ENCODE measurements at regions not wholly inside any gene's neighbourhood (a gene's known extent, or its start where the extent isn't known, plus 50 kb on each side); places are given as distances from the start of the nearest gene placed in this dataset.

- Histone ChIP-seq H2AK5ac (ENCODE audit: low read length) (no peak overlapping the region), H3K79me1 (ENCODE audit: low read length) (no peaks in the 10 kb centered on the region), H2BK120ac (ENCODE audit: insufficient read depth, low read length, poor library complexity) (no peak overlapping the region)
Observed at GRCh38 chr12:61369241-61369910, 890.8 kb upstream of the USP15 start.

GRCh38 chr12:61384511-61384910 is 875.7 kb upstream of the USP15 start:
- H3K23ac ChIP-seq (ENCODE audit: low read length) = no peak overlapping the region

More at GRCh38 chr12:61369241-61369910, 890.8 kb upstream of the USP15 start:
- H3K9ac ChIP-seq (ENCODE audit: low read length) = no peak overlapping the region
- H3K23ac ChIP-seq (ENCODE audit: low read length) = no peak overlapping the region
- no peaks in the 10 kb centered on the region for H3K27me3 ChIP-seq (ENCODE audit: insufficient read depth, low read length)
- no peak overlapping the region for H3K27ac ChIP-seq (ENCODE audit: low read depth, low read length)
- H2BK12ac ChIP-seq (ENCODE audit: low read length) = no peak overlapping the region
- no peak for DNase-seq
- H4K8ac ChIP-seq (ENCODE audit: low read depth, low read length) = no peak overlapping the region
- H3K18ac ChIP-seq (ENCODE audit: low read length) = no peak overlapping the region
- H4K91ac ChIP-seq (ENCODE audit: low read depth, low read length) = no peak overlapping the region
- no peaks in the 10 kb centered on the region for H3K79me2 ChIP-seq (ENCODE audit: control insufficient read depth, insufficient read depth, low read length, poor library complexity)
- H3K4me1 ChIP-seq (ENCODE audit: control insufficient read depth in 1 of 2, insufficient read depth in 2 of 2, low read length in 2 of 2) = no peaks in the 10 kb centered on the region
- no peak overlapping the region for H2AFZ ChIP-seq (ENCODE audit: insufficient read depth, low read length, poor library complexity)
- H3K9me3 ChIP-seq (ENCODE audit: insufficient read depth, low read depth, low read length) = no peaks in the 10 kb centered on the region
- no peak overlapping the region for H4K12ac ChIP-seq (ENCODE audit: low read depth, low read length)
- no peak overlapping the region for H3K4ac ChIP-seq (ENCODE audit: low read depth, low read length)
- no peak overlapping the region for H3K4me2 ChIP-seq (ENCODE audit: low read length)
- H3K36me3 ChIP-seq (ENCODE audit: control insufficient read depth in 1 of 2, insufficient read depth in 2 of 2, low read length in 2 of 2) = no peaks in the 10 kb centered on the region
- no peak overlapping the region for H3K4me3 ChIP-seq (ENCODE audit: low read depth, low read length)
- WGBS (ENCODE audit: extremely low coverage, insufficient coverage, insufficient read length) = no CpG with 5 or more reads among the region's 4 CpGs
- no peak overlapping the region for H2BK5ac ChIP-seq (ENCODE audit: low read depth, low read length, poor library complexity)
- H3K14ac ChIP-seq (ENCODE audit: low read length) = no peak overlapping the region

GRCh38 chr12:61385771-61386170 is 874.4 kb upstream of the USP15 start:
- no peaks in the 10 kb centered on the region for H3K36me3 ChIP-seq (ENCODE audit: control insufficient read depth in 1 of 2, insufficient read depth in 2 of 2, low read length in 2 of 2)
- no peak overlapping the region for H2BK120ac ChIP-seq (ENCODE audit: insufficient read depth, low read length, poor library complexity)
- H3K27ac ChIP-seq (ENCODE audit: low read depth, low read length) = no peak overlapping the region
- no peak overlapping the region for H3K23ac ChIP-seq (ENCODE audit: low read length)
- H3K4ac ChIP-seq (ENCODE audit: low read depth, low read length) = no peak overlapping the region
- H2AK5ac ChIP-seq (ENCODE audit: low read length) = no peak overlapping the region
- H3K27me3 ChIP-seq (ENCODE audit: insufficient read depth, low read length) = no peaks in the 10 kb centered on the region
- H3K4me1 ChIP-seq (ENCODE audit: control insufficient read depth in 1 of 2, insufficient read depth in 2 of 2, low read length in 2 of 2) = no peaks in the 10 kb centered on the region
- H3K9ac ChIP-seq (ENCODE audit: low read length) = no peak overlapping the region
- H3K4me3 ChIP-seq (ENCODE audit: low read depth, low read length) = no peak overlapping the region
- no peak for DNase-seq
- H4K8ac ChIP-seq (ENCODE audit: low read depth, low read length) = no peak overlapping the region
- no peak overlapping the region for H2AFZ ChIP-seq (ENCODE audit: insufficient read depth, low read length, poor library complexity)
- H3K79me1 ChIP-seq (ENCODE audit: low read length) = no peaks in the 10 kb centered on the region
- no peaks in the 10 kb centered on the region for H3K9me3 ChIP-seq (ENCODE audit: insufficient read depth, low read depth, low read length)
- H3K4me2 ChIP-seq (ENCODE audit: low read length) = no peak overlapping the region
- no peak overlapping the region for H3K14ac ChIP-seq (ENCODE audit: low read length)
- H2BK5ac ChIP-seq (ENCODE audit: low read depth, low read length, poor library complexity) = no peak overlapping the region
- no peak overlapping the region for H4K12ac ChIP-seq (ENCODE audit: low read depth, low read length)
- H2BK12ac ChIP-seq (ENCODE audit: low read length) = no peak overlapping the region
- no peak overlapping the region for H3K18ac ChIP-seq (ENCODE audit: low read length)
- no peaks in the 10 kb centered on the region for H3K79me2 ChIP-seq (ENCODE audit: control insufficient read depth, insufficient read depth, low read length, poor library complexity)
- H4K91ac ChIP-seq (ENCODE audit: low read depth, low read length) = no peak overlapping the region

More at GRCh38 chr12:61384511-61384910, 875.7 kb upstream of the USP15 start:
- H2BK12ac ChIP-seq (ENCODE audit: low read length) = no peak overlapping the region
- no peak overlapping the region for H3K27ac ChIP-seq (ENCODE audit: low read depth, low read length)
- no CpG with 5 or more reads among the region's 1 CpG for WGBS (ENCODE audit: extremely low coverage, insufficient coverage, insufficient read length)
- H3K36me3 ChIP-seq (ENCODE audit: control insufficient read depth in 1 of 2, insufficient read depth in 2 of 2, low read length in 2 of 2) = no peaks in the 10 kb centered on the region
- no peak overlapping the region for H4K8ac ChIP-seq (ENCODE audit: low read depth, low read length)
- H3K9me3 ChIP-seq (ENCODE audit: insufficient read depth, low read depth, low read length) = no peaks in the 10 kb centered on the region
- no peaks in the 10 kb centered on the region for H3K4me1 ChIP-seq (ENCODE audit: control insufficient read depth in 1 of 2, insufficient read depth in 2 of 2, low read length in 2 of 2)
- H3K14ac ChIP-seq (ENCODE audit: low read length) = no peak overlapping the region
- no peak overlapping the region for H2AK5ac ChIP-seq (ENCODE audit: low read length)
- H3K4ac ChIP-seq (ENCODE audit: low read depth, low read length) = no peak overlapping the region
- no peaks in the 10 kb centered on the region for H3K79me1 ChIP-seq (ENCODE audit: low read length)
- H3K18ac ChIP-seq (ENCODE audit: low read length) = no peak overlapping the region
- H3K4me2 ChIP-seq (ENCODE audit: low read length) = no peak overlapping the region
- H4K91ac ChIP-seq (ENCODE audit: low read depth, low read length) = no peak overlapping the region
- H4K12ac ChIP-seq (ENCODE audit: low read depth, low read length) = no peak overlapping the region
- no peak overlapping the region for H2BK120ac ChIP-seq (ENCODE audit: insufficient read depth, low read length, poor library complexity)
- H3K27me3 ChIP-seq (ENCODE audit: insufficient read depth, low read length) = no peaks in the 10 kb centered on the region
- H2BK5ac ChIP-seq (ENCODE audit: low read depth, low read length, poor library complexity) = no peak overlapping the region
- no peak overlapping the region for H3K9ac ChIP-seq (ENCODE audit: low read length)
- H2AFZ ChIP-seq (ENCODE audit: insufficient read depth, low read length, poor library complexity) = no peak overlapping the region
- no peaks in the 10 kb centered on the region for H3K79me2 ChIP-seq (ENCODE audit: control insufficient read depth, insufficient read depth, low read length, poor library complexity)
- DNase-seq = no peak
- no peak overlapping the region for H3K4me3 ChIP-seq (ENCODE audit: low read depth, low read length)

- no peaks in the 10 kb centered on the region for H3K79me2 ChIP-seq (ENCODE audit: control insufficient read depth, insufficient read depth, low read length, poor library complexity)
- H3K18ac ChIP-seq (ENCODE audit: low read length) = no peak overlapping the region
- no peak overlapping the region for H2AFZ ChIP-seq (ENCODE audit: insufficient read depth, low read length, poor library complexity)
- no peak overlapping the region for H3K4ac ChIP-seq (ENCODE audit: low read depth, low read length)
- no peak overlapping the region for H2BK12ac ChIP-seq (ENCODE audit: low read length)
- no peak overlapping the region for H3K4me3 ChIP-seq (ENCODE audit: low read depth, low read length)
- no peak overlapping the region for H4K12ac ChIP-seq (ENCODE audit: low read depth, low read length)
- H2BK120ac ChIP-seq (ENCODE audit: insufficient read depth, low read length, poor library complexity) = no peak overlapping the region
- H3K23ac ChIP-seq (ENCODE audit: low read length) = no peak overlapping the region
- H4K8ac ChIP-seq (ENCODE audit: low read depth, low read length) = no peak overlapping the region
- H3K27me3 ChIP-seq (ENCODE audit: insufficient read depth, low read length) = no peaks in the 10 kb centered on the region
- no peak for DNase-seq
- no peak overlapping the region for H3K14ac ChIP-seq (ENCODE audit: low read length)
- no peak overlapping the region for H3K9ac ChIP-seq (ENCODE audit: low read length)
- no peak overlapping the region for H3K27ac ChIP-seq (ENCODE audit: low read depth, low read length)
- no peaks in the 10 kb centered on the region for H3K9me3 ChIP-seq (ENCODE audit: insufficient read depth, low read depth, low read length)
- no peak overlapping the region for H2AK5ac ChIP-seq (ENCODE audit: low read length)
- H2BK5ac ChIP-seq (ENCODE audit: low read depth, low read length, poor library complexity) = no peak overlapping the region
- no peak overlapping the region for H4K91ac ChIP-seq (ENCODE audit: low read depth, low read length)
- H3K36me3 ChIP-seq (ENCODE audit: control insufficient read depth in 1 of 2, insufficient read depth in 2 of 2, low read length in 2 of 2) = no peaks in the 10 kb centered on the region
- no peak overlapping the region for H3K4me2 ChIP-seq (ENCODE audit: low read length)
- no peaks in the 10 kb centered on the region for H3K4me1 ChIP-seq (ENCODE audit: control insufficient read depth in 1 of 2, insufficient read depth in 2 of 2, low read length in 2 of 2)
- H3K79me1 ChIP-seq (ENCODE audit: low read length) = no peaks in the 10 kb centered on the region
Observed at GRCh38 chr12:61397668-61398067, 862.5 kb upstream of the USP15 start.

All from trophoblast cell (in vitro differentiated cells and primary cell).